Thyroid gland (tissue), 4 donors: ENCODE measurements at regions not wholly inside any gene's neighbourhood (a gene's known extent, or its start where the extent isn't known, plus 50 kb on each side); places are given as distances from the start of the nearest gene placed in this dataset.

ENCODE experiments used
- POLR2A ChIP-seq, 2 donors: fragments of 450-650 bp; IDR thresholded peaks; one replicate each; pipeline ENCODE4 v1.6.1; 2017; ENCODE audit warnings: antibody characterized with exemption in 2 of 2, mild to moderate bottlenecking in 2 of 2, moderate library complexity in 1 of 2
- TF ChIP-seq, protein P1 (sequence below), 6 experiments: fragments of 200-600 bp in 3 of 6; fragments of 450-650 bp in 3 of 6; sonication (generic) in 3 of 6; IDR thresholded peaks; one replicate each; pipeline ENCODE4 v1.5.1; 2016 to 2019; ENCODE audit warnings: antibody characterized with exemption in 6 of 6, mild to moderate bottlenecking in 2 of 6, inconsistent platforms in 1 of 6, moderate library complexity in 1 of 6

DNA sequence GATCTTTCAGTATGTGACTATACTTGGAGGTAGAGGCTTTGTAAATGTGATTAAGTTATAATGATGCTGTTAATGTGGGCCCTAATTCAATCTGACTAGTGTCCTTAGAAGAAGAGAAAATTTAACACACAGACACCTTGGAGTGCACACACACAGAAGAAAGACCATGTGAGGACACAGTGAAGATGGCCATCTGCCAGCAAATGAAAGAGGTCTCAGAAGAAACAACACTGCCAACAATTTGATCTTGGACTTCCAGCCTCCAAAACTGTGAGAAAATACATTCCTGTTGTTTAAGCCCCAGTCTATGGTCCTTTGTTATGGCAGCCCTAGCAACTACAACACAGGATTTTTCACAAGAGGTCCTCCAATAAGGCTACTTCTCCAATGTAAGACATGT, 120.9 kb upstream of the ABCB5 start:
- TF ChIP-seq, protein P1, sequence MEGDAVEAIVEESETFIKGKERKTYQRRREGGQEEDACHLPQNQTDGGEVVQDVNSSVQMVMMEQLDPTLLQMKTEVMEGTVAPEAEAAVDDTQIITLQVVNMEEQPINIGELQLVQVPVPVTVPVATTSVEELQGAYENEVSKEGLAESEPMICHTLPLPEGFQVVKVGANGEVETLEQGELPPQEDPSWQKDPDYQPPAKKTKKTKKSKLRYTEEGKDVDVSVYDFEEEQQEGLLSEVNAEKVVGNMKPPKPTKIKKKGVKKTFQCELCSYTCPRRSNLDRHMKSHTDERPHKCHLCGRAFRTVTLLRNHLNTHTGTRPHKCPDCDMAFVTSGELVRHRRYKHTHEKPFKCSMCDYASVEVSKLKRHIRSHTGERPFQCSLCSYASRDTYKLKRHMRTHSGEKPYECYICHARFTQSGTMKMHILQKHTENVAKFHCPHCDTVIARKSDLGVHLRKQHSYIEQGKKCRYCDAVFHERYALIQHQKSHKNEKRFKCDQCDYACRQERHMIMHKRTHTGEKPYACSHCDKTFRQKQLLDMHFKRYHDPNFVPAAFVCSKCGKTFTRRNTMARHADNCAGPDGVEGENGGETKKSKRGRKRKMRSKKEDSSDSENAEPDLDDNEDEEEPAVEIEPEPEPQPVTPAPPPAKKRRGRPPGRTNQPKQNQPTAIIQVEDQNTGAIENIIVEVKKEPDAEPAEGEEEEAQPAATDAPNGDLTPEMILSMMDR (IDR thresholded peaks at IDR 0.05) = no peak
- TF ChIP-seq POLR2A (IDR thresholded peaks at IDR 0.05) = no peak
